GM12892 (cell line): ENCODE measurements at regions not wholly inside any gene's neighbourhood (a gene's known extent, or its start where the extent isn't known, plus 50 kb on each side); places are given as distances from the start of the nearest gene placed in this dataset.

Source experiments
- POLR2A ChIP-seq: IDR thresholded peaks from 2 replicates; pipeline ENCODE4 v1.6.1; 2011; ENCODE audit warnings: low read depth, low read length, control low read depth
- POLR2AphosphoS5 ChIP-seq: IDR thresholded peaks from 2 replicates; pipeline ENCODE4 v1.6.1; 2011; ENCODE audit warnings: low read depth, low read length, control low read depth
- TAF1 ChIP-seq: IDR thresholded peaks from 2 replicates; pipeline ENCODE4 v1.6.1; 2011; ENCODE audit warnings: low read depth, mild to moderate bottlenecking, control low read depth, low read length, borderline replicate concordance

- no peak for TF ChIP-seq POLR2AphosphoS5
- no peak for TF ChIP-seq POLR2A
- no peak for TF ChIP-seq TAF1
Observed at GRCh38 chr5:91794856-91795548, 411.9 kb upstream of the ARRDC3 start.
